Uterus (tissue), 3 donors: ENCODE measurements at regions not wholly inside any gene's neighbourhood (a gene's known extent, or its start where the extent isn't known, plus 50 kb on each side); places are given as distances from the start of the nearest gene placed in this dataset.

Source experiments
- DNase-seq, 2 donors: peaks; one replicate each; pipeline ENCODE4 v3.0.0-alpha.2; 2019 to 2020
- H3K27ac ChIP-seq, 2 donors: fragments of 200-600 bp; sonication (generic); 1 replicate in 1 of 2; 2 replicates in 1 of 2; pipeline ENCODE4 v1.5.1; 2016 to 2018
- H3K27me3 ChIP-seq, 2 donors: fragments of 200-600 bp; sonication (generic); one replicate each; pipeline ENCODE4 v1.5.1; 2018 to 2019; ENCODE audit warnings: control low read depth in 1 of 2
- H3K36me3 ChIP-seq, 2 donors: fragments of 200-600 bp; sonication (generic); one replicate each; pipeline ENCODE4 v1.5.1; 2019; ENCODE audit warnings: control low read depth in 1 of 2
- H3K4me1 ChIP-seq, 2 donors: fragments of 200-600 bp; sonication (generic); one replicate each; pipeline ENCODE4 v1.5.1; 2018 to 2019; ENCODE audit warnings: control low read depth in 1 of 2
- H3K4me3 ChIP-seq, 2 donors: fragments of 200-600 bp; sonication (generic); 1 replicate in 1 of 2; 2 replicates in 1 of 2; pipeline ENCODE4 v1.5.1; 2018 to 2019; ENCODE audit warnings: mild to moderate bottlenecking in 1 of 2
- H3K9me3 ChIP-seq, 2 donors: fragments of 200-600 bp; sonication (generic); one replicate each; pipeline ENCODE4 v1.5.1; 2019; ENCODE audit warnings: control low read depth in 1 of 2
- POLR2A ChIP-seq, 2 donors: fragments of 450-650 bp; IDR thresholded peaks; one replicate each; pipeline ENCODE4 v1.6.1; 2016; ENCODE audit warnings: antibody characterized with exemption in 2 of 2, mild to moderate bottlenecking in 1 of 2, moderate library complexity in 1 of 2
- intact Hi-C: fragments of 100-400 bp; cut with DNase I; formaldehyde crosslinking; loops from one replicate; pipeline ENCODE4 v1.15.1; 2023; ENCODE audit warnings: low total_unique reads
- TF ChIP-seq, protein P1 (sequence below), 4 experiments: fragments of 200-600 bp in 2 of 4; fragments of 450-650 bp in 2 of 4; sonication (generic) in 2 of 4; IDR thresholded peaks; one replicate each; pipeline ENCODE4 v1.5.1; 2016 to 2019; ENCODE audit warnings: antibody characterized with exemption in 4 of 4, mild to moderate bottlenecking in 2 of 4, moderate library complexity in 1 of 4
- donor health status: DM: yes; HTN: yes; CAD: no.

DNA sequence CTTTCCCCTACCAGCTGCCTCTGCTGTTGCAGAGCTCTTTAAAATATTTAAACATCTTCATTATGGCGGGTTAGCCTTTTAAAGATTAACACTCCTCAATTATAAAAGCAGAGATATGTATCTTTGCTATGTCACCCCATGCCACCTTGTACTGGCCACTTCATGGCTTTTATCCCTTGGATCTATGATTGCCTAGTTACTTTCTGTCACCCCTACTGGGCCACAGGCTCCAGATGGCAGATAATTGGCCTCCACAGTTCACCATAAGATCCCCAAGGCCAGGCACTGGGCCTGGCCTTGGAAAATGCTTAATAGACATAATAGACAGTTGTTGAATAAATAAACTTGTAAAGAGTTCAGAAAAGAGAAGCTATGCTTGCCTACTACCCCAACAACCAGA is 142.0 kb upstream of the SHB start:
- no peaks in the 10 kb centered on the region for H3K36me3 ChIP-seq
- no peak overlapping the region for H3K27ac ChIP-seq
- no peaks in the 10 kb centered on the region for H3K4me1 ChIP-seq
- H3K27me3 ChIP-seq: no peaks in the 10 kb centered on the region
- intact Hi-C loops: no loop called here
- H3K9me3 ChIP-seq: no peaks in the 10 kb centered on the region
- DNase-seq: no peak
- TF ChIP-seq, protein P1, sequence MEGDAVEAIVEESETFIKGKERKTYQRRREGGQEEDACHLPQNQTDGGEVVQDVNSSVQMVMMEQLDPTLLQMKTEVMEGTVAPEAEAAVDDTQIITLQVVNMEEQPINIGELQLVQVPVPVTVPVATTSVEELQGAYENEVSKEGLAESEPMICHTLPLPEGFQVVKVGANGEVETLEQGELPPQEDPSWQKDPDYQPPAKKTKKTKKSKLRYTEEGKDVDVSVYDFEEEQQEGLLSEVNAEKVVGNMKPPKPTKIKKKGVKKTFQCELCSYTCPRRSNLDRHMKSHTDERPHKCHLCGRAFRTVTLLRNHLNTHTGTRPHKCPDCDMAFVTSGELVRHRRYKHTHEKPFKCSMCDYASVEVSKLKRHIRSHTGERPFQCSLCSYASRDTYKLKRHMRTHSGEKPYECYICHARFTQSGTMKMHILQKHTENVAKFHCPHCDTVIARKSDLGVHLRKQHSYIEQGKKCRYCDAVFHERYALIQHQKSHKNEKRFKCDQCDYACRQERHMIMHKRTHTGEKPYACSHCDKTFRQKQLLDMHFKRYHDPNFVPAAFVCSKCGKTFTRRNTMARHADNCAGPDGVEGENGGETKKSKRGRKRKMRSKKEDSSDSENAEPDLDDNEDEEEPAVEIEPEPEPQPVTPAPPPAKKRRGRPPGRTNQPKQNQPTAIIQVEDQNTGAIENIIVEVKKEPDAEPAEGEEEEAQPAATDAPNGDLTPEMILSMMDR (IDR thresholded peaks at IDR 0.05): no peak
- no peak for TF ChIP-seq POLR2A (IDR thresholded peaks at IDR 0.05)
- H3K4me3 ChIP-seq: no peak overlapping the region

DNA sequence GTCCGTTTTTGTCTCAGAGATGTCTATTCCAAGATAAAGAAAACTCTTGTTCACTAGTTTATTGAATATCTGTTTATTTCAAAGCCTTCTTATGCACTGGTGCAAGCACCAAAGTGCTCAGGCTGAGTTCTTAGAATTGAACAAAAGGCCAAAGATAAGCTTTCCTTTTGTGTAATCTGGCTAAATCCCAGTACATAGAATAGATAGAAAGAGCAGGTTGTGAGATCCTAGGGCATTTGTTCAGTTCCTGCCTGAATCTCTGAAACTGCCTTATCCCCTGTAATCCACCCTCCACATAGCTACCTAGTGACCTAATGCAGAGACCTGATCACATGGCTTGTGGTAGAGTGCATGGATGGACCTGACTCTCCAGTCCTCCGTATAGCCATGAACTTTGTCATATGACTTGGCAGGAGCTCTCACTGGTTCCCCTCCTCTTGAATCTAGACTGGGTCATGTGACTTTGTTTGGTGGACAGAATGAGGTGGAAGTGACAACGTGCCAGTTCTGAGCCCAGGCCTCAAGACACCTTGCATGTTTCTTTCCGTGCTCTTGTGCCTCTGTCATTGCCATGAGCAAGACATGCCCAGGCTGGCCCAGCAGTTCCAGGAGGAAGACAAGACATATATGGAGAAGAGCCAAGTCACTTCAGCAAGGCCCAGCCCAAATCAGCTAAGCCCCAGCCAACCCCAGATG is 139.3 kb upstream of the SHB start:
- Histone ChIP-seq H3K27ac (no peak overlapping the region), H3K27me3 (no peaks in the 10 kb centered on the region), H3K36me3 (no peaks in the 10 kb centered on the region), H3K4me3 (no peak overlapping the region), H3K9me3 (no peaks in the 10 kb centered on the region), H3K4me1 (no peaks in the 10 kb centered on the region)
- intact Hi-C loops: no loop called here
- no peak for TF ChIP-seq POLR2A (IDR thresholded peaks at IDR 0.05)
- TF ChIP-seq, protein P1 (IDR thresholded peaks at IDR 0.05): no peak
- DNase-seq: no peak

DNA sequence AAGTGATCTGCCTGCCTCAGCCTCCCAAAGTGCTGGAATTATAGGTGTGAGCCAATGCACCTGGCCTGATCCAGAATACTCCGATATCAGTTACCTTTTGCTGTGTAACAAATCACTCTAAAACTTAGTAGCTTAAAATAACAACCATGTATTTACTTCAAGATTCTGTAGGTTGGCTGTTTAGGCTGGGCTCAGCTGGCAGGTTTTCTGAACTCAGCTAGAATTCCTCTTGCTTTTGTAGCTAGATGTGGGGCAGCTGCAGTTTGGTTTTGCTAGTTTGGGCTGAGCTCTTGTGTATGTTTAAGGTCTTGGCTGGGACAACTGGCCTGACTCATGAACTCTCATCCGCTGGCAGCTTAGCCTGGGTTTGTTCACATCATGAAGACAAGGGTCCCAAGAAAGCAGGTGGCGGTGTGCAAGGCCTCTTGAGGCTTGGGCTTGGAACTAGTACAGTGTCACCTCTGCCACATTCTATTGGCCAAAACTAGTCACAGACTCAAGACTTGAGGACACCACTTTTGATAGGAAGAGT is 138.3 kb upstream of the SHB start:
- Histone ChIP-seq H3K36me3 (no peaks in the 10 kb centered on the region), H3K4me1 (no peaks in the 10 kb centered on the region), H3K9me3 (no peaks in the 10 kb centered on the region), H3K27ac (no peak overlapping the region), H3K27me3 (no peaks in the 10 kb centered on the region), H3K4me3 (no peak overlapping the region)
- intact Hi-C loops: no loop called here
- DNase-seq: no peak
- TF ChIP-seq, protein P1 (IDR thresholded peaks at IDR 0.05): no peak

DNA sequence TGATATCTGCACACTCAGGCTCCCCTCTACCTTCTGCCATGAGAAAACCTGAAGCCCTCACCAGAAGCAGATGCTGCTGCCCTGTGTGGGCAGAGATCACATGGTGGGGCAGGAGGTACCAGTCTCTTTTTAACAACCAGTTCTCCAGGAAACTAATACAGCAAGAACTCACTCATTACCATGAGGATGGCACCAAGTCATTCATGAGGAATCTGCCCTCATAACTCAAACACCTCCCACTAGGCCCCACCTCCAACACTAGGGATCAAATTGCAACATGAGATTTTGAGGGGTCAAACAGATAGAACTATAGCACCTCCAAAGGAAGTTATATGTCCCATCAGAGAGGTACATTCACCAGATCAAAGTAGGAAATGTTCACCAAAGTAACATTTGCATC is 136.3 kb upstream of the SHB start:
- no peak for DNase-seq
- Histone ChIP-seq H3K4me1 (no peaks in the 10 kb centered on the region), H3K4me3 (no peak overlapping the region), H3K36me3 (no peaks in the 10 kb centered on the region), H3K27me3 (no peaks in the 10 kb centered on the region), H3K9me3 (no peaks in the 10 kb centered on the region), H3K27ac (no peak overlapping the region)
- TF ChIP-seq, protein P1 (IDR thresholded peaks at IDR 0.05): no peak
- TF ChIP-seq POLR2A (IDR thresholded peaks at IDR 0.05): no peak
- intact Hi-C loops: no loop called here

DNA sequence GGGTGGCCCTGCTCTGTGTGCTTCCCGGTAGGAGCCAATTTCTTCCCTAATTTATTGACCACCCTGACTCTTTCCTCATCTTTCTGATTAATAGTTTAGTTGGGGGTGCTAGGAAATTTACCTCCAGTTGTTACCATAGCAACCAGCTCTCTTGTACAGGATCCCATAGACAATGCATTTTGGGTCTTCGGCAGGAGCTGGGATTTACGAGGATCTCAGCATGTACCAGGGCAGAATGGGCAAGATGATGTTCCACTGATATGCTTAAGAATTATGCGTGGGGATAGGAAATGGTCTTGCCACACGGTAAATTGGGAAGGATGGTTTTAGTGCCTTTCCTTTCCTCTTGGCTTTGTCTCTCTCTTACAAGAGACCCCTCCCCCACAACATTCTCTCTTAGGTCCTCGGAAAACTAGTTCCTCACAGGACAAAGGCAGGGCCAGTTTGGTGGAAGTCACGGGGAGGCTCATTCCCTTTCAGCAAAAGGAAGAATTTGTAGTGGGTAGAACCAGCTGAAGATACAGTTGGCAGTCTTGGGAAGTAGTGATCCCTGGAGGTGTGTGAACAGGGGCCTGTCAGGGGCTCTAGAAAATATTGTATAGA is 133.4 kb upstream of the SHB start:
- no peak for DNase-seq
- intact Hi-C loops: no loop called here
- Histone ChIP-seq H3K27ac (no peak overlapping the region), H3K36me3 (no peaks in the 10 kb centered on the region), H3K4me1 (no peaks in the 10 kb centered on the region), H3K27me3 (no peaks in the 10 kb centered on the region), H3K9me3 (no peaks in the 10 kb centered on the region), H3K4me3 (no peak overlapping the region)
- TF ChIP-seq POLR2A (IDR thresholded peaks at IDR 0.05): no peak
- TF ChIP-seq, protein P1 (IDR thresholded peaks at IDR 0.05): no peak
